ENCODE measurements at regions not wholly inside any gene's neighbourhood (a gene's known extent, or its start where the extent isn't known, plus 50 kb on each side); places are given as distances from the start of the nearest gene placed in this dataset.

- TF ChIP-seq CTCF (conservative IDR thresholded peaks at IDR 0.05) (no peak), EZH2 (IDR thresholded peaks at IDR 0.05; ENCODE audit: low read depth) (no peak)
Measured at GRCh38 chr17:79509008-79509407, 101.8 kb downstream of the RBFOX3 start.
